Choroid plexus epithelial cell (primary cell): ENCODE measurements at regions not wholly inside any gene's neighbourhood (a gene's known extent, or its start where the extent isn't known, plus 50 kb on each side); places are given as distances from the start of the nearest gene placed in this dataset.

Experiments
- DNase-seq: peaks from one replicate; pipeline ENCODE4 v3.0.0-alpha.2; 2010; ENCODE audit warnings: low read depth
- H3K4me3 ChIP-seq: 2 replicates; pipeline ENCODE4 v1.5.1; 2011; ENCODE audit warnings: low read depth, mild to moderate bottlenecking, control low read depth, low read length, moderate library complexity
- CTCF ChIP-seq: conservative IDR thresholded peaks from 2 replicates; pipeline ENCODE4 v1.5.1; 2011; ENCODE audit warnings: low read depth, mild to moderate bottlenecking, control low read depth, inconsistent platforms, low read length, moderate library complexity

GRCh38 chr12:127414186-127414585 lies 852.8 kb upstream of the TMEM132C start:
- no peak for TF ChIP-seq CTCF
- no peak overlapping the region for H3K4me3 ChIP-seq
- DNase-seq: no peak

- no peak overlapping the region for H3K4me3 ChIP-seq
- TF ChIP-seq CTCF: no peak
- DNase-seq: no peak
These were observed 852.3 kb upstream of the TMEM132C start for GRCh38 chr12:127414636-127415035.

- H3K4me3 ChIP-seq: no peak overlapping the region
- peak; percentile 5 for DNase-seq
- no peak for TF ChIP-seq CTCF
These were observed 850.2 kb upstream of the TMEM132C start for GRCh38 chr12:127416796-127417195.

- no peak for TF ChIP-seq CTCF
- DNase-seq: no peak
- H3K4me3 ChIP-seq: no peak overlapping the region
These were observed 847.9 kb upstream of the TMEM132C start for GRCh38 chr12:127419111-127419510.

- no peak overlapping the region for H3K4me3 ChIP-seq
- DNase-seq: no peak
- no peak for TF ChIP-seq CTCF
These were observed 845.4 kb upstream of the TMEM132C start for GRCh38 chr12:127421614-127422013.

GRCh38 chr12:127422935-127423566 lies 843.9 kb upstream of the TMEM132C start:
- no peak for TF ChIP-seq CTCF
- no peak for DNase-seq
- no peak overlapping the region for H3K4me3 ChIP-seq

GRCh38 chr12:127425474-127425873 lies 841.5 kb upstream of the TMEM132C start:
- DNase-seq: no peak
- H3K4me3 ChIP-seq: no peak overlapping the region
- no peak for TF ChIP-seq CTCF
